GM19324 (cell line): ENCODE measurements at regions not wholly inside any gene's neighbourhood (a gene's known extent, or its start where the extent isn't known, plus 50 kb on each side); places are given as distances from the start of the nearest gene placed in this dataset.

Source experiments
- ATAC-seq: cut with Tn5 transposase; IDR thresholded peaks from one replicate; pipeline ENCODE4 v1.9.1; 2021; ENCODE audit warnings: mild to moderate bottlenecking, moderate library complexity; ENCODE audit not compliant: unreplicated experiment, low FRiP score

- ATAC-seq = no peak
Observed at GRCh38 chr11:127157225-127157624, 156.7 kb upstream of the KIRREL3 start.

- no peak for ATAC-seq
Observed at GRCh38 chr11:127149410-127149809, 148.8 kb upstream of the KIRREL3 start.

- ATAC-seq = no peak
Observed at GRCh38 chr11:127143251-127143650, 142.7 kb upstream of the KIRREL3 start.

DNA sequence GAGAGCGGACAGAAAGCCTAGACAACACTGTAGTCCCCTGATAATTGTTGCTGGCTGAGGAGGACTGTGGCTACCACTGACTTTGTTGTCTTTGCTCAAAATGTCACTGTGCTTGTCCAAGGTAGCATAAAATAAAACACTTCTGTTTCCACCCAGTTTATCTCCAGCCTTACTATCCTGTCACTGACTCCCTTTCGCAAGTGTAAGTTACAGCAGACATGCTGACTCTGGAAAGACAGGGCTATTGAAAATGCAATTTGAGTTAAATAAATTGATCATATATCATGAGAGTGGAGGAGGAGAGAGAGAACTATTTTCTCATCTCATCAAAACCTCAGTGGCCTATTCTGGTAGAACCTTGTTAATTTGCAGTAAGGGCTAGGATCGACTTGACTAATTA, 138.0 kb upstream of the KIRREL3 start:
- ATAC-seq = no peak

DNA sequence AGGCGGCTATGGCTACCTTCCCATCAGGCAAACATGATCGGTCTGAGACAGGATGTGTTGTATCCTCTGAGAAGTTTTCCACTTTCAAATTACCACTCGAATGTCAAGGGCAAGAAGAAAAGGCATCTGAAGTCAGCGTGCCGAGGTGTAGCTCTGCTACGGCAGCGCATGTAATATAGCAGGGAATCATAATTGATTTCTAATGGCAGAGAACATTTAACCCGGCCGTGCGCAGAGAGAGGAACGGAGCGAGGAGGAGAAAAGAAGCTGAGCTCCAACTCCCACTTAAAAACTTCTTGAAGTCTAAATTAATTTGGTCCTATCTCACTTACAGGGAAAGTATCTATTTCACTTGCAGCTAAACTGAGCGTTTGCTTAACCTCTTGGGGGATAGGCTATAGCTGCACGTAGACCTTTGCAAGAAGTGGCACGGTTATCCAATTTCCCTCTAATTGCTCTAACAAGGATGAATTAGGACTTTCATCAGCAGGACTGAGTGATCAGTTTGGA, 137.3 kb upstream of the KIRREL3 start:
- ATAC-seq = no peak

DNA sequence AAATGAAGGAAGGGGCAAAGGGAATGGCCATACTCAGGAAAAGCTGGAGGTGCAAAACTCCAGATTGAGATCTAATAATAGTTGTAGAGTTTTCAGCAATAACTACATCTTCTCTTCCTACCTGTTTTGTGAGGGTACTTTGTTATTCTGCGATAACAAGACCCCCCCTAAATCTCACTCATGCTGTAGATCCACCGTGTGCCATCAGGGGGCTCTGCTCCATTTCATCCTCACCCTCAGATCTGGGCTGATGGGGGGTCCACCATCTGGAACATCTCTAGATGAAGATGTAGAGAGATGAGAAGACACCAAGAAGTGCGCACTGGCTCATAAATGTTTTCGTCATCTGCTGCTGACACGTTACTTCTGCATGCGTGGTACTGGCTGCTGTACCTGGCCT, 135.9 kb upstream of the KIRREL3 start:
- no peak for ATAC-seq

DNA sequence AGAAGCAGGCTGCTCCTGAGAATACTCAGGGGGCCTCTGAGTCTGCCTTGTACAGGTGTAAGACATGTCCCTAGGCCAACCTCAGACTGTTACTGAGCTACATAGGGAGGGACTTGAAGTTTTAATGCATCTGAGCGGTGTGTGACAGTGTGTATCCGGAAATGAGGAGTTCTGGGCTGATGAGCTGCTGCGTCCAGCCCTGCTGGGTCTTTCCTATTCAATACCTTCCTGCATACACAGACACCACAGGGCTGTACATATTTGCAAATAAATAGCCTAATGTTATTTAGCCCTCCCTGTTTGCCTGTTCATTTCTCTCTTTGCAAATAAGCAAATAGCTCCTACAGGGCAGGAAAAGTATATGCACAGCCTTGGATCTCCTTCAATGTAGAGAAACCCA, 134.7 kb upstream of the KIRREL3 start:
- ATAC-seq = no peak

DNA sequence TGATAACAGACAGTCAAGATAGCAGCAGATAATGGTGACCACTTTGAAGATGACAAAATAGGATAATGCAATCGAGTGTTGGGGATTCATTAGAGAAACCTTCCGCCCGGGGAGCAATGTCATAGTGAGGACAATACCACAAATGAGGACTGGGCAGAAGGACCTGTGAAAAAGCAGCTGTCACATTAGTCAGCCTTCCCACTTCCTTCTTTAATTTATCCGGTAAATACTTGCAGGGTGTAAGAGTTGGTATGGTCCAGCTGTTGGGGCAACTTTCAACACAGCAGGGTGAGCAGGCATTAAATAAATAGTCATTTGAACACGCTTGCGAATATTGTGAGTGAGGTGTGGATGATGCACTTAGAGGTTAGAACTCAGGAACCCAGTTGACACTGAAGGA, 132.5 kb upstream of the KIRREL3 start:
- ATAC-seq = no peak

DNA sequence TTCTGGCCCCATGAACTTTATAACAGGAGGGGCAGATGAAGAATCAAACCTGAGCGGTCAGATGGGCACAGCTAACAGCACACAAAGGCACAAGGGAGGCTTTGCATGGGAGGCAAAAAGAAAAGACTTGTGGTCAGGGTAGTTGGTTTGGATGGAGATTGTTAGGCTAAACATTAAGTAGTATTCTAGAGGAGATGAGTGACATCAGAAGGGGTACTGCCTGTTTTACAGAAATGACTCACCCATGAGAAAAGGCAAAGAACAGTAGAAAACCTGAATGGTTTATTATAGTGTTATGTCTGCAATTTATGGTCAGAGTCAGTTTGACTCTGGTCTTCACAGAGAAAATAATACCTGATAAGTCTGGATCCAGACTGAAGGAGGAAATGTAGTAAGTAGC, 129.8 kb upstream of the KIRREL3 start:
- ATAC-seq = no peak

GRCh38 chr11:127126986-127127385, 126.4 kb upstream of the KIRREL3 start:
- no peak for ATAC-seq

- ATAC-seq = no peak
Observed at GRCh38 chr11:127119356-127119755, 118.8 kb upstream of the KIRREL3 start.

DNA sequence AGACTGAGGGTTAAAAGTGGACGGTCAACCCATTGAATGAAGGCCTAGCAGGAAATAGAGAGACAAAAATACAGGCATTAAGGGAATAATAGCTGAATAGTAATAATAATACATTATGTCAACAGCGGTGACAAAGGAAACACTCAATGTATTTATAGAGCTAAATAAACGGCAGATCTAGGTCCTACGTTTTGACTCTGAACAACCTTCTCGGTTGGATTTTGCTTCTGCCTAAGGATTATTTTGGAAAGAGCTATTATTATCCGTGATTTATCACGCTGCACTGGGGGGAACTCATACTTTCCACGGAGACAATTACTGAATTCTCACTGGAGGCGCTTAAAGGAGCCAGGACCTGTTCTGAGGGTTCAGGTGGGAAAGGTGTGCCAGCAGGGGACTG, 118.2 kb upstream of the KIRREL3 start:
- ATAC-seq = no peak

DNA sequence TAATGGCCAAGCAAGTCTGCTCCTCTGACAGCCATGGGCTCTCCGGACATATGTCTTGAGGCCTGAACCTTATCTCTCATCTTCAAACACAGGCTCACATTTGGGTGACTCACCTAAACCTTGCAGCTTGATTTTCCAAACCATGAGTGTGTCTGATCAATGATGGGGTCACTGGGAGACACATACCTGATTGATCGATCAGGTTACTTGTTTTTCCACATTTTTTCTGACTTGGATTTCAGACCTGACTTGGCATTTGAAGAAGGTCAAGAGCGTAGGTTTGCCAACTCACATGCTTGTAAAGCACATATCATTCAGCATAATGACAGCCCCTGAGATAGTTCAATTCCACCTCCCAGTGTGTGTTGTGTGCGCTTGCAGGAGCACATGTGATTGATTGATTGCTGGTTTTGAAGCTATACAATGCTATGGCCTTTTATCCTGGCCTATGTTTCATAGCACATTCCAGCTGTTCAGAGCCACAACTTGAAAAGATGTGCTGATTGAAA, 116.7 kb upstream of the KIRREL3 start:
- no peak for ATAC-seq

- ATAC-seq = no peak
Observed at GRCh38 chr11:127115844-127116243, 115.3 kb upstream of the KIRREL3 start.

GRCh38 chr11:127114035-127114434, 113.5 kb upstream of the KIRREL3 start:
- no peak for ATAC-seq

GRCh38 chr11:127110542-127110941, 110.0 kb upstream of the KIRREL3 start:
- ATAC-seq = no peak

DNA sequence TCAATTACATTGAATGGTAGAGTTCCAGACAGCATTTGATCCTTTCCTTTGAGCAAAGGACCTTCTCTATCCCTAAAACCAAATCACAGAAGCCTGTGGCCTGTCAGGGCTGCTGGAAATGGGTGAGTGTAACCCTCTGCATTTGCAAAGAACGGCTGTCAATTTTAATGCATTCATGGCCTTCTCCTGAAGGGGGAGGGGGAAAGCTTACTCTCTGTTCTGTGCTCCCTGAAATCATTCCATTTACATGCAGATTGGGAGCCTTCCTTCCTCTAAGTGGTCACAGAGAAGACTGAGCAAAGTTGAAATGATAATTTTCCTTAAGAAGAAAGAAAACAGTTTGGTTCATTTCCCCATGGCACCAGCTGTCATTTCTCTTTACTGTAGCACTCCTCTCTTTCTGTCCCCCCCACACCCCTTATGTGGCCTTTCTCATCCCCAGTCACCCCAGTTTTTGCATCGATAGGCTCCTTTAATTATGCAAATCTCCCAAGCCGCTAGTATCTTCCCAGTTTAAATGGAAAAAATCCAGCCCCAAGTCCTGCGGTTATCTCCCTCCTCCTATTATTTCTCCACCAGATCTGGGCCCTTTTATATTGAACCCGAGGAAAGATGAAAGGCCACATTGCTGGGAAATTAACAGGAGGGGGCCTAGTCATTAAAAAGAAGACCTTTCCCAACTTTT, 109.4 kb upstream of the KIRREL3 start:
- ATAC-seq = no peak

DNA sequence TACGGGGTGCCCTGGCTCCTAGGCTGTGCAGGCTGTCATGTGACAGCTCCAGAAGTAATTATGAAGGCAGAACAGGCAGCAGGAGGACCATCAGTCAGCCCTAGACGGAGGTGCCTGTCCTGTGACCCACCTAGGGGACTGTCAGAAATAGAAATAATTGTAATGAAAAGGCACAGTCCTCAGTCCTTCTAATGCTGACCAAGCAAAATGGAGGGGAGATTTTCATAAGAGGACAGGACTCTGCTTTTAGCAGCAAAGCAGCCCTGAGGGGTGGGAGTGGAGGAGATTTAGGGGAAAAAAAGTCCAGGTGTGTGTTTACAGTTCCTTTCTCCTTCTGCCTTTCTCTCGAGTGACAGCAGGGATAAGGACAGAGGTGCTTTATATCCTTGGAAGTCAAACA, 108.3 kb upstream of the KIRREL3 start:
- ATAC-seq = no peak

DNA sequence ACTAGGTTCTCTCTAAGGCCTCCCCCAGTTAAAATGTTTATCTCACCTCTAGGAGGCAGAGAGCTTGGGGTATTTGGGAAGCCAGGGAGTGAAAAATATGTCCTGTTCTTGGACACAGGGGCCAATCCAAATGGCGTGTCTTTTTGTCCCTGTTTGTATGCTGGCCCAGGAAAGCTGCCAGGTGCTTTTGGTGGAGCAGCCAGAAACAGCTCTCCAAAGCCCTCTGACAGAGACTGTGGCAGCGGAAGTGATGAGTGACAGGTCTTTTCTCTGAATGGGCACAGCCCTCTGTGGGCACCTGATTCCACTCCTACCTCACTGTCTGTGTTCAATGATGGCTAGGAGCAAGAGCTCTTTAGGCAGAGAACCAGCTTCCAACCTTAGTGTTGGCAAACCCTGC, 106.4 kb upstream of the KIRREL3 start:
- no peak for ATAC-seq

GRCh38 chr11:127105593-127106541, 105.3 kb upstream of the KIRREL3 start:
- no peak for ATAC-seq

DNA sequence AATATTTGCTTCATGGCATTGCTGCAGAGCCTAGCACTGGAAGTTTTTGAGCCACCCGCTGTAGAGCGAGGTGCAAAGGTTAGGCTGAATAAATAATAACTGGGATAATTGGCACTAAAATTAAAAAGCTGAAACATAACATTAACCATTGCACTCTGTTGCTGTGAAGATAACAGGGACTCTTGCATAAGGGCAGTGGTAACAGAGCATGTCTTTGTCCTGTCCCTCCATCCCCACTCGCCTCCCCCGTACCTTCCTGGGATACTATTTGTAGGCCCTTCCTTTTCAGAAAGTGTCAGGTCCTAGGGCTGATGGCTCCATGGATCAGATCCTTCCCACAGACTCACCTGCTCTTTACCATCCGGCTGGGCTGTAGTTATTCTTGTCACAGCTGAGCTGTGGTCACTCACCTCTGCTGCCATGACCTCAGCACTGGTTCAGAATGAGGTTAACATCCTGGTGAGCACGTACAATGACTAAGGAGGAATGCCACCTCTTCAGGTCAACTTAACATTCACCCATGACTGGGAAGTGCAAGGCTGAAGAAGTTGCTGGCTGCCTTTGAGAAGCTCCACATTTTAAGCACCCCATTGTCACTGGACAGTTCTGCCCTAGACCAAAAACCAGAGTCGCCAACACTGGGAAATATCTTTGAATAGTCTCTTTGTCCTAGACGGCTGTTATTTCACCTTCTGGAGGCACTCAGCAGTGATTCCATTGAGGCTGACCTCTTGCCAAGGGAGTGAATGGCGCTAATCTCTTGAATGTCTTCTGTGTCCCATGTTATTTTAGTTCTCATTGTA, 103.2 kb upstream of the KIRREL3 start:
- no peak for ATAC-seq
